Stimulated activated naive B cell treated with anti-CD40 and anti-IgM and Interleukin-4, amounts not matched to agents 10 μg/mL and 1 μg/mL and 100 μg/mL, for 72 hours (primary cell): ENCODE measurements at regions not wholly inside any gene's neighbourhood (a gene's known extent, or its start where the extent isn't known, plus 50 kb on each side); places are given as distances from the start of the nearest gene placed in this dataset.

Source experiments
- ATAC-seq, 2 donors: fragments of 150-1000 bp; cut with Tn5 transposase; replicated peaks; 2 replicates each; pipeline ENCODE4 v1.10.0; 2021; ENCODE audit warnings: moderate library complexity in 1 of 2
- DNase-seq: peaks from one replicate; pipeline ENCODE4 v3.0.0; 2021
- H3K27ac Mint-ChIP-seq: one replicate; pipeline ENCODE4 v1.8.0; 2022; ENCODE audit warnings: mild to moderate bottlenecking, mixed read lengths
- H3K27me3 Mint-ChIP-seq, 2 donors: one replicate each; pipeline ENCODE4 v1.8.0; 2022; ENCODE audit warnings: mixed read lengths in 2 of 2
- H3K36me3 Mint-ChIP-seq, 2 donors: one replicate each; pipeline ENCODE4 v1.8.0; 2022; ENCODE audit warnings: mixed read lengths in 2 of 2, mild to moderate bottlenecking in 1 of 2
- H3K4me1 Mint-ChIP-seq, 2 donors: one replicate each; pipeline ENCODE4 v1.8.0; 2022; ENCODE audit warnings: mixed read lengths in 2 of 2, mild to moderate bottlenecking in 1 of 2
- H3K4me3 Mint-ChIP-seq, 2 donors: one replicate each; pipeline ENCODE4 v1.8.0; 2022; ENCODE audit warnings: mild to moderate bottlenecking in 2 of 2, mixed read lengths in 2 of 2, moderate library complexity in 1 of 2
- H3K9me3 Mint-ChIP-seq, 2 donors: one replicate each; pipeline ENCODE4 v1.8.0; 2022; ENCODE audit warnings: mixed read lengths in 2 of 2, mild to moderate bottlenecking in 1 of 2

DNA sequence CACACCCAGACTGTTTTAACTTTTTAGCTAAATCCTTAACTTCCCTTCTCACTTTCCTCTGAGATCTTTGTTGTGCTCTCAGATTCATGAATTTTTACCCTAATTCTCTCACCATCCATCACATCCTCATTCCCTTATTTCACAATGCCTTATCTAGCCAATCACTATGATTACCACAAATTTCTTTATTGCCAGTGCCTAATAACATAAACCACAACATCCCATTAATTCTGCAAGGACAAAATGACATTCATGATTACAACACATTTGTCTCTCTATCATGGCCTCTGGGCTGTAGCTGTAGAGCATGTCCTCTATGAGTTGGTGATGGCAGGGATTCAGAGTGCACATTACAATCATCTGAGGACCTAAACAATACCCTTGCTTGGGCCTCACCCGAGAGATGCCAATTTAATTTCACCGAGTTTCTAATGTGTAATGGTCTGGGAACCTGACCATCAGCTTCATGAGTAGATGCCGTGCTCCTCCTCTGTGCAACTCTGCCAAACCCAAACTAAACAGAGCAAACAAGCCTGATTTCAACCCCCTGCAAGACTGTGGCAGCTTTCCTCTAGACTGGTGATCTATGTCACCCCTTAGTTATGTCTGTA is 99.3 kb downstream of the SPTSSA start:
- Mint-ChIP-seq H3K27me3 (peaks cover 22 to 31% of the 10 kb centered on the region in 2 donors), H3K9me3 (no peaks in the 10 kb centered on the region), H3K36me3 (no peaks in the 10 kb centered on the region), H3K4me3 (no peak overlapping the region), H3K27ac (no peak overlapping the region), H3K4me1 (peaks cover 2 to 5% of the 10 kb centered on the region in 2 donors)
- no peak for ATAC-seq
- no peak for DNase-seq

DNA sequence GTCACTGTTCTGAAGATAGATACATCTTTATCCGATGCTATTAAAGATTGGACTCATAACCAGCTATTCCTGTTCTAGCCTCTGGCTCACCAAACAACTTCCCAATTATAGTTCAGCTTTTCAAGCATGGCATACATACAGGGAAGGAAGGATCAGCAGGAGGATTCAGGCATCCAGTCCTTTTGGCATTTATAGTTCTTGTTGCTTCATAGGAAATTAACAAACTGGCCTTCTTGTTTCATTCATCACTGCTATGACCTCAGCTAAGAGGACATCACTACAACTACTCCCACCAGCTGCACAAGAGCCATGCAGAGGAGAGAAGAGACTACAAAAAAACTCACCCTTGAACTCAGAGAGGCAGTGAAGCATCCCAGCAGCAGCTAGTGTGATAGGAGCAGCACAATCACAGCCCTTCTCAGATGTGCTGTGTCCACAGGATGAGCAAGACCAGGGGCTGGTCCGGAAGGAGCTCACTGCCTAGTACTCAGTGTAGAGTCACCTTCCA is 100.5 kb downstream of the SPTSSA start:
- H3K4me3 Mint-ChIP-seq, result no peak overlapping the region
- ATAC-seq (no peak), DNase-seq (no peak)
- H3K27me3 Mint-ChIP-seq, result peaks cover 22 to 25% of the 10 kb centered on the region in 2 donors
- H3K4me1 Mint-ChIP-seq, result peaks cover 2 to 5% of the 10 kb centered on the region in 2 donors
- no peak overlapping the region for H3K27ac Mint-ChIP-seq
- H3K36me3 Mint-ChIP-seq, result no peaks in the 10 kb centered on the region
- H3K9me3 Mint-ChIP-seq, result no peaks in the 10 kb centered on the region

DNA sequence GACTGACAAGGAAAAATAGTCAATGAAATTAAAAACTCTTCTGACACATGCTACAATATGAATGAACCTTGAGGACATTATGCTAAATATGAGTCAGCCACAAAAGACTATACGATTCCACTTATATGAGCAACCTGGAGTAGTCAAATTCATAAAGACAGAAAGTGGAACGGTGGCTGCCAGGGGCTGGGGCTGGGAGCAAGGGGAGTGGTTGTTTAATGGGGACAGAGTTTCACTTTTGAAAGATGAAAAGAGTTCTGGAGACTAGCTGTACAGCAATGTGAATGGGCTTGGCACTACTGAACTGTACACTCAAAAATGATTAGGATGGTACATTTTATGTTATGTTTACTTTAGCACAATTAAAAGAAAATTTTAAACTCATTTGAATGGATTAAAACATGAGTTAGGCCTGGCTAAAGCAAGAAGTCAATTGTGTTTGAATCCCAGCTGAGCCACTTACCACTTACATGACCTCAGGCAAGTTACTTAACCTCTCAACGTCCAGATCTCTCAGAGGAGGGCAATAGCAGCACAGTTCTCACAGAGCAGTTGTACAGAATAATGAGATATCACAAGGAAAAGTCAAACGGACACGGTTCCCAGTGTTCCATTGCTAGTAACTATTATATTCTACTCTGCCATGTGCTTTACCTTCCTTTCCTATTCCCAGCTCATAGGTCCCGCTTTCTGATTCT is 102.5 kb downstream of the SPTSSA start:
- Mint-ChIP-seq H3K4me1 (peaks cover 2 to 5% of the 10 kb centered on the region in 2 donors), H3K4me3 (no peak overlapping the region), H3K27ac (no peak overlapping the region), H3K36me3 (no peaks in the 10 kb centered on the region), H3K27me3 (peaks cover 16 to 17% of the 10 kb centered on the region in 2 donors), H3K9me3 (no peaks in the 10 kb centered on the region)
- ATAC-seq (no peak), DNase-seq (no peak)

DNA sequence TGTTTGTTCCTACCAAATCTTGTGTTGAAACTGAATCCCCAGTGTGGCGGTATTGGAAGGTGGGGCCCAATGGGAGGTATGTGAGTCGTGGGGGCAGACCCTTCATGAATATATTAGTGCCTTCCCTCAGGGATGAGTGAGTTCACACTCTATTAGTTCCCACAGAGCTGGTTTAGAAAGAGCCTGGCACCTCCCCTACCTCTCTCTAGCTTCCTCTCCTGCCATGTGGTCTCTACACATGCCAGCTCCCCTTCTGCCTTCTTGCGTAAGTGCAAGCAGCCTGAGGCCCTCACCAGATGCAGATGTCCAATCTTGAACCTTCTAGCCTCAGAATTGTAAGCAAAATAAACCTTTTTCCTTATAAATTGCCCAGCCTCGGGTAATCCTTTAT is 105.8 kb downstream of the SPTSSA start:
- no peak overlapping the region for H3K27ac Mint-ChIP-seq

DNA sequence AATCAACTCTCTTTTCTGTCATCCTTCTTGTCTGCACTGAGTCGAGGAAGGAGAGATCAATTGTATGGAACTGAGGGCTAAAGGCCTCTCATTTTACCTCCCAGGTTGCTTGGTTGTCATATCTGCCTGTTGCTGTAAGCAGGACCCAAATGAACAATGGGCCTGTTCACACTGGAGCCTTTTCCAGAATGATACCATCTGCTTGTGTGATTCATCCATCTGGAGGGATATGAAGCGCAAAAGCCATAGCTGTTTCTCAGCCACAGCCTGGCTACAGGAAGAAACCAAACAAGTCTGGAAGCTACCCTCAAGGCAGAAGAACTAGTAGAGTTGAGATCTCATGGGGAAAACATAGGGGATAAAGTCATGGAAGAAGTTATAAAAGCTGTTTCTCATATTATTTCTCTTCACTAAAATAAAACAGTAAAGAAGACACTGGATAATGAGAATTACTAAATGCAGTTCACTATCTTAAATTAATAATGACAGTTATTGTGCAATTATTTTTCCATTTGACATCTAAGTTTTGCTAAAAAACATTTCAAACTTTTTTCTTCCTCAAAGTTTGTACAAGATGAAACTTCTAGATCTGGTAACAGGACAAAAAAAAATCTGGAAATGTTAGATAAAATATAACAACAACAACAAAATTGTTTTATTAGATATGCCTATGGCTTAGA is 106.3 kb downstream of the SPTSSA start:
- no peaks in the 10 kb centered on the region for H3K9me3 Mint-ChIP-seq
- H3K36me3 Mint-ChIP-seq, result no peaks in the 10 kb centered on the region
- DNase-seq (no peak), ATAC-seq (no peak)
- no peak overlapping the region for H3K4me3 Mint-ChIP-seq
- H3K27ac Mint-ChIP-seq, result no peak overlapping the region
- H3K27me3 Mint-ChIP-seq, result no peaks in the 10 kb centered on the region
- peaks cover 2 to 5% of the 10 kb centered on the region in 2 donors for H3K4me1 Mint-ChIP-seq

More for the DNA sequence above, 105.8 kb downstream of the SPTSSA start:
- no peaks in the 10 kb centered on the region for H3K9me3 Mint-ChIP-seq
- DNase-seq (no peak), ATAC-seq (peak in 1 of 2 donors; percentile 60)
- H3K27me3 Mint-ChIP-seq, result no peaks in the 10 kb centered on the region
- H3K4me1 Mint-ChIP-seq, result peaks cover 2 to 5% of the 10 kb centered on the region in 2 donors
- H3K36me3 Mint-ChIP-seq, result no peaks in the 10 kb centered on the region
- no peak overlapping the region for H3K4me3 Mint-ChIP-seq

DNA sequence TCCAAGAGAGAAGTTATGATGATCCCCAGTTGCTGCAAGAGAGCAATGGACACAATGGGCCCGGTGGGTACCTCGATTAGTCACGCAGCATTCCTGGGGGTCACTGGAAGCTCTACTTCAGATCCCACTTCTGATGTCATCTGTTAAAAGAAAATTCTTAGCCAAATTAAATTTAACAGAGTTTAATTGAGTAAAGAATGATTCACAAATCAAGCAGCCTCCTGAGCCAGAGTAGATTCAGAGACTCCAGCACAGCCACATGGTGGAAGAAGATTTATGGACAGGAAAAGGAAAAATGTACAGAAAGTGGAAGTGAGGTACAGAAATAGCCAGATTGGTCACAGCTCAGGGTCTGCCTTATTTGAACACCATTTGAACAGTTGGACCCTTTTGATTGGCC is 107.5 kb downstream of the SPTSSA start:
- ATAC-seq (no peak), DNase-seq (no peak)
- Mint-ChIP-seq H3K27me3 (no peaks in the 10 kb centered on the region), H3K27ac (no peak overlapping the region), H3K4me3 (no peak overlapping the region), H3K4me1 (peaks cover 2 to 4% of the 10 kb centered on the region in 2 donors), H3K36me3 (no peaks in the 10 kb centered on the region), H3K9me3 (no peaks in the 10 kb centered on the region)

DNA sequence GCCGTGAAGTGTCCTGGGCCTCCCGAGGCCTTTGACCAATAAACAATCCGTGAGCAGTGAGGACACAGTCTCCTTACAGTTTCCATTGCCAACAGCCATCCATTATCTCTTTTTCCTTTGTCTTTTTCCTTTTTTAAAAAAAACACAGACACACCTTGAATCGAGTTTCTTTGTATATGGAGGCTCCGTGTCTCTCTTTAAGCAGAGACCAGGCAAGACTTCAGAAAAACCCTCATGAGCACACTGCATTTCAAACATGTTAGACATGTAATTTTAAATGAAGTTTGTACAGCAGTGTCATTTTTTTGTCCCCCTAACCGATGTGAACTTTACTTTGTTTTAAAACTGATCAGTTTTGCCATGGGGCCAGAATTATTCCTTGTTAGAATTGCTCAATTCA is 111.1 kb downstream of the SPTSSA start:
- ATAC-seq (no peak), DNase-seq (no peak)
- Mint-ChIP-seq H3K36me3 (no peaks in the 10 kb centered on the region), H3K9me3 (no peaks in the 10 kb centered on the region), H3K27ac (no peak overlapping the region), H3K27me3 (no peaks in the 10 kb centered on the region), H3K4me1 (no peaks in the 10 kb centered on the region), H3K4me3 (no peak overlapping the region)

DNA sequence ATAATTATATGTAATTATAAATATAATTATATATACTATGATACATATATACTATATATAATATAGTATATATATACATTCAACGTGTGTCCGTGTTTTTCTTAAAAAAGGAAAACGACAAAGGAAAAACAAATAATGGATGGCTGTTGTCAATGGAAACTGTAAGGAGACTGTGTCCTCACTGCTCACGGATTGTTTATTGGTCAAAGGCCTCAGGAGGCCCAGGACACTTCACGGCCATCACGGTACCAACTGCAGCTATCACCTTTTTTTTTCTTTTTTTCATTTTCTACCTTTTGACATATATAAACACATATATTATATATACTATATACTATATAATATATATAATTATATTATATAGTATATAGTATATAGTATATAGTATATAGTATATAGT is 113.4 kb downstream of the SPTSSA start:
- H3K27ac Mint-ChIP-seq, result no peak overlapping the region
- no peaks in the 10 kb centered on the region for H3K36me3 Mint-ChIP-seq
- H3K4me1 Mint-ChIP-seq, result peaks cover 0 to 3% of the 10 kb centered on the region in 2 donors
- no peak for DNase-seq
- no peak for ATAC-seq
- H3K4me3 Mint-ChIP-seq, result no peak overlapping the region
- H3K9me3 Mint-ChIP-seq, result no peaks in the 10 kb centered on the region
- no peaks in the 10 kb centered on the region for H3K27me3 Mint-ChIP-seq

DNA sequence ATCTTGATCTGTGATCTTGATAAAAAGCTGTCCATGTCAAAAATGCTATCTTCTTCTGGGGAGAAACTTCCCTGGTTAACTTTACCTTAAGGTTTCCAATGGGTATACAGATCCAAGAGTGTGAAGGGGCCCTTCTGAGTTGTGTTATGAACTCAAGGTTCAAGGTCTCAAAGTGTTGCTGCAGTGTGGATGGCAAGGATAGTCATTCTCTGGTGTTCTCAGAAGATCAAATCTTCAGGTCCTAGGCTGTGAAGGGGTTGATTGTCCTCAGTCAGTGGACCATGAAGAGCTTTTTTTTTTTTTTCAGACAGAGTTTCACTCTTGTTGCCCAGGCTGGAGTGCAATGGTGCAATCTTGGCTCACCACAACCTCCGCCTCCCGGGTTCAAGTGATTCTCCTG is 114.4 kb downstream of the SPTSSA start:
- Mint-ChIP-seq H3K36me3 (no peaks in the 10 kb centered on the region), H3K27ac (no peak overlapping the region), H3K4me3 (no peak overlapping the region), H3K27me3 (peaks cover 0 to 6% of the 10 kb centered on the region in 2 donors), H3K4me1 (peaks cover 0 to 3% of the 10 kb centered on the region in 2 donors), H3K9me3 (peaks cover 3 to 5% of the 10 kb centered on the region in 2 donors)
- ATAC-seq (no peak), DNase-seq (no peak)

DNA sequence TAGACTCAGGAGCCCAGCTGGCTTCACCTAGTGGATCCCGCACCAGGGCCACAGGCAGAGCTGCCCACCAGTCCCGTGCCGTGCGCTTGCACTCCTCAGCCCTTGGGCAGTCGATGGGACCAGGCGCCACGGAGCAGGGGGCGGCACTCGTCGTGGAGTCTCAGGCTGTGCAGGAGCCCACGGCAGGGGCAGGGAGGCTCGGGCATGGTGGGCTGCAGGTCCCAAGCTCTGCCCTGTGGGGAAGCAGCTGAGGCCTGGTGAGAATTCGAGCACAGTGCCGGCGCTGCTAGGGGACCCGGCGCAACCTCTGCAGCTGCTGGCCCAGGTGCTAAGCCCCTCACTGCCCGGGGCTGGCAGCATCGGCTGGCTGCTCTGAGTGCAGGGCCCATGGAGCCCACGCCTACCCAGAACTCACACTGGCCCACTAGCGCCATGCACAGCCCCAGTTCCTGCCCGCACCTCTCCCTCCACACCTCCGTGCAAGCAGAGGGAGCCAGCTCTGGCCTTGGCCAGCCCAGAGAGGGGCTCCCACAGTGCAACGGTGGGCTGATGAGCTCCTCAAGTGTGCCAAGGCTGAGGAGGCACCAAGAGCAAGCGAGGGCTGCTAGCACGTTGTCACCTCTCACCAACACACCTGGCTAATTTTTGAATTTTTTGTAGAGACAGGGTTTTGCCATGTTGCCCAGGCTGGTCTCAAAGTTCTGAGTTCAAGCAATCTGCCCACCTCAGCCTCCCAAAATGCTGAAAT is 116.1 kb downstream of the SPTSSA start:
- DNase-seq, result no peak
- no peak overlapping the region for H3K4me3 Mint-ChIP-seq
- peaks cover 3 to 5% of the 10 kb centered on the region in 2 donors for H3K9me3 Mint-ChIP-seq
- H3K27ac Mint-ChIP-seq, result no peak overlapping the region
- H3K36me3 Mint-ChIP-seq, result no peaks in the 10 kb centered on the region
- ATAC-seq, result no peak
- H3K4me1 Mint-ChIP-seq, result peaks cover 0 to 3% of the 10 kb centered on the region in 2 donors
- peaks cover 0 to 13% of the 10 kb centered on the region in 2 donors for H3K27me3 Mint-ChIP-seq

DNA sequence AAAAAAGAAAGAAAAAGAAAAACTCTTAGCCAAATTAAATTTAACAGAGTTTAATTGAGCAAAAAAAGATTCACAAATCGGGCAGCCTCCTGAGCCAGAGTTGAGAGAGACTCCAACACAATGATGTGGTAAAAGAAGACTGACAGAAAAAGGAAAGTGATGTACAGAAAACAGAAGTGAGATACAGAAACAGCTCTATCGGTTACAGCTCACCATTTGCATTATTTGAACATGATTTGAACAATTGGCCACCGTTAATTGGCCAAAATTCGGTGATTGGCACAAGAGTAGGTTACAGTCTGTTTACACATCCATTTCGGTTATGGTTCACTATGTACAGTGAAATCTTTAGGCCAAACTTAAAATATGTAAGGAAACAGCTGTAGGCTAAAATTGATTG is 117.7 kb downstream of the SPTSSA start:
- Mint-ChIP-seq H3K27ac (no peak overlapping the region), H3K36me3 (no peaks in the 10 kb centered on the region), H3K4me3 (no peak overlapping the region), H3K9me3 (peaks cover 3 to 5% of the 10 kb centered on the region in 2 donors), H3K27me3 (peaks cover 0 to 13% of the 10 kb centered on the region in 2 donors), H3K4me1 (peaks cover 0 to 3% of the 10 kb centered on the region in 2 donors)
- DNase-seq (no peak), ATAC-seq (no peak)

DNA sequence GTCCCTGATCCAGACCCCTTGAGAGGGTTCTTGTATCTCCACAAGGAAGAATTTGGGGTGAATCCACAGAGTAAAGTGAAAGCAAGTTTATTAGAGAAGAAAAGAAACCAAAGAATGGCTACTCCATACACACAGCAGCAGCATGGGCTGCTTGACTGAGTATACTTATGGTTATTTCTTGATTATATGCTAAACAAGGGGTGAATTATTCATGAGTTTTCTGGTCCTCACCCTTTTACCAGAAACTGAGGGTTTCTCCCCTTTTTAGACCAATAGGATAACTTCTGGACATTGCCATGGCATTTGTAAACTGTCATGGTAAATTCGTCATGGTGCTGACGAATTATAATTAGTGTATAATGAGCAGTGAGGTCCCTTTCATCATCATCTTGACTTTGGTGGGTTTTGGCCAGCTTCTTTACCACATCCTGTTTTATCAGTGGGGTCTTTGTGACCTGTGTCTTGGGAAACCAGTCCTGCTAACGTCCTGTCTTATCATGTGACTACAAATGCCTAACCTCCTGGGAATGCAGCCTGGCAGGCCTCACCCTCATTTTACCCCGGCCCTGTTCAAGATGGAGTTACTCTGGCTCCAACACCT is 121.9 kb downstream of the SPTSSA start:
- DNase-seq, result no peak
- H3K27ac Mint-ChIP-seq, result no peak overlapping the region

DNA sequence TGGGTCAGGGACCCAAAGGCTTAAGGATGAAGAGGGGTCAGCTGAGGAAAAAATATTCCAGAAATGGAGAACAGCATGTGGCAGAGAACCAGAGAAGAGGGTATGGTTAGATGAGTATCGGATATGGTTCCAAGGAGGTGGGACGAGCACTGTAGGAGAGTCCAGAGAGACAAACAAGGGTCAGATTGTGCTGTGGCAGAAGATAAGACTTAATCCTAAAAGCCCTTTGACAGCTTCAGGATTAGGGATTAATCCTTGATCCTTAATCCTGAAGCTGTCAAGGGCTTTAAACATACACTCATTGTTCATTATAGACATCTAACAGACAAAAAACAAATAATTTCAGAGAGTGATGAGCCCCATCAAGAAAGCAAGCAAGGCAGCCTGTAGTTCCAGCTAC is 124.0 kb downstream of the SPTSSA start:
- peaks cover under 1 to 3% of the 10 kb centered on the region in 2 donors for H3K9me3 Mint-ChIP-seq
- H3K27me3 Mint-ChIP-seq, result peaks cover 0 to 11% of the 10 kb centered on the region in 2 donors
- ATAC-seq (no peak), DNase-seq (no peak)
- no peaks in the 10 kb centered on the region for H3K36me3 Mint-ChIP-seq
- H3K27ac Mint-ChIP-seq, result no peak overlapping the region
- H3K4me3 Mint-ChIP-seq, result no peak overlapping the region
- peaks cover 8 to 10% of the 10 kb centered on the region in 2 donors for H3K4me1 Mint-ChIP-seq

More for the DNA sequence above, 121.9 kb downstream of the SPTSSA start:
- Mint-ChIP-seq H3K36me3 (no peaks in the 10 kb centered on the region), H3K27me3 (peaks cover 0 to 13% of the 10 kb centered on the region in 2 donors), H3K4me3 (no peak overlapping the region), H3K9me3 (peaks cover 3 to 5% of the 10 kb centered on the region in 2 donors), H3K4me1 (peaks cover 10% of the 10 kb centered on the region in 2 donors)
- no peak for ATAC-seq

DNA sequence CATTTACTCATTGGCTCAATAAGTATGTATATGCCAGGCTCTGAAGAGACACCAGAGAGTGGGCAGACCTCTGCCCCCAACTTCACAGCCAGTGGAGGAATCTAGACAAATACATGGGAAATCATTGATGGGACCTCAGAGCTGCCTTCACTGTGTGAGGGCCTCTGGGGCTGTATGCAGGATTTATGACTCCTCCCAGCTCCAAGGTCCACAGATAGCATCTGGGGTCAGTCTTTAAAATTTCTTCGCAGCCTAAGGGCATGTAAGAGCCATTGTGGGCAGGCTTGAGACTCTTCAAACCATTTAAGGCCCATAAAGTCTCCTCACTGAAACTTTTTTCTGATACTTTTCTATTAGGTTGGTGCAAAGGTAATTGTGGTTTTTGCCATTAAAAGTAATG is 125.5 kb downstream of the SPTSSA start:
- H3K4me3 Mint-ChIP-seq, result no peak overlapping the region
- H3K27me3 Mint-ChIP-seq, result no peaks in the 10 kb centered on the region
- no peaks in the 10 kb centered on the region for H3K9me3 Mint-ChIP-seq
- no peak for ATAC-seq
- no peak for DNase-seq
- no peaks in the 10 kb centered on the region for H3K36me3 Mint-ChIP-seq
- no peak overlapping the region for H3K27ac Mint-ChIP-seq
- H3K4me1 Mint-ChIP-seq, result peaks cover 14 to 20% of the 10 kb centered on the region in 2 donors
